ELF-1 (cell line): ENCODE measurements at regions not wholly inside any gene's neighbourhood (a gene's known extent, or its start where the extent isn't known, plus 50 kb on each side); places are given as distances from the start of the nearest gene placed in this dataset.
A peak's percentile ranks its signal among the peaks of the same experiment; 100 is the strongest.
"Not testable (repeated sequence)": the region's sequence is repeated elsewhere in the genome, so short reads cannot be mapped to it uniquely, and the experiment has no call there.

ENCODE experiments used
- DNase-seq: peaks from one replicate; pipeline ENCODE4 v3.0.0-alpha.2; 2016; ENCODE audit warnings: low read depth, low spot score

- no peak for DNase-seq
These were observed 160.4 kb upstream of the MAFB start for GRCh38 chr20:40849456-40849855.

DNA sequence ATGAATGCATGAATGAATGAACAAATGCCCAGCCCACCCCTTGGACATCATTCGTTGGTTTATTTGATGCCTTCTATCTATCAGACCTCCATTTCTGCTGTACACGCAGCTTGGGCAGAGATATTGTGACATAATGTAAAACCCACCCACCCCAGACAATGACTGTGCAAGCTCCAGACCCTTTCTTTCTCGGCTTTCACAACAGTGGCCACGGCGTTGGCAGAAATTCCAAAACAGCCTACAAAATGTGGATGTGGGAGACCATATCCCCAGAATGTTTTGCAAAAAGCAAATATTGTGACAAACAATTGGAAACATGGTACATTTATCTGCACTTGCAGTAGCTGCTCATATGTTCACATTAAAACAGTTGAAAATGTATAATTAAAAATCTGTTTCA is 162.0 kb upstream of the MAFB start:
- no peak for DNase-seq

- DNase-seq: no peak
These were observed 166.2 kb upstream of the MAFB start for GRCh38 chr20:40855269-40855668.

DNA sequence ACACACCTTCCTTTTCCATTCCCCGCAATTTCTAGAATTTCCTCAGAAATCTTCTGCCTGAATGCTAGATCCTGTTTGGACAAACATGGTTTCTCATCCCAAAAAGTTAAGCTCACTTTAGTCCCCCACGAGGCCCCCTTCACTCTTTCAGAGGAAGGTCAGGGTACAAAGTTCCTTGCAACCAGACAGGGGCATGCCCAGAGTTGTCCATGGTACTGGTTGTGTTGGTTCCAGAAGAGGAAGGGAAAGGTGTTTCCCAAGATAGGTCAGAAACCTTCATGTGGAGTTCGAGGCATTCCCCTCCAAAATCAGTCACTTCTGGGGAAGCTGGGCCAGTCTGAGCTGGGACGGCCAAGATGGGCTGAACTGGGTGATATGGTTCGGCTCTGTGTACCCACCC is 167.6 kb upstream of the MAFB start:
- DNase-seq: no peak

GRCh38 chr20:40860487-40860902 is 168.1 kb upstream of the TOP1 start:
- DNase-seq: peak; percentile 26

DNA sequence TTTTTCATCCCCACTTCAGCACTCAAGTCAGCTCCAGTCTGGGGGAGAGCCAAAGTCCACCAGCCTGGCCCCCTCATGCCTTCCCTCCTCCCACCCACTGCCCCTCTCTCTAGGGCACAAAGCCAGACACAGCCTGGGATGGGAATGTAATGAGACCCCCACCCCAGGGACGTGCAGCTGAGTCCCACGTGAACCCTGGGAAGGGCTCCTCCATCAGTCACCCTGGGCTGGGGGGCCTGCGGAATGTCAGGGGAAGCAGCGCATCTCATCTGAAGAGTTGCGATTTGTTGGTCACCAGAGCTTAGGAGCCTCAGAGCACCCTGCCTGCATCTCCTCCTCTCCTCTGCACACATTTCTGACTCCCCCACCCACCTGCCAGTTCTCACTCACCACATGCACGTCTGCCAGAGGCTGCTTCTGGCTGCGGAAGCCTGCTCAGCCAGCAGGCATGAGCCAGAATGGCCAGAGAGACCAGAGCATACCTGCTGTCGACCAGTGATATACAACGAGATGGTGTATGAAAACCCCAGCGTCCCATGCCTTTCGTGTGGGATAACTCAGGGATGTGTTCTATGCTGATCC is 167.1 kb upstream of the TOP1 start:
- DNase-seq: no peak

DNA sequence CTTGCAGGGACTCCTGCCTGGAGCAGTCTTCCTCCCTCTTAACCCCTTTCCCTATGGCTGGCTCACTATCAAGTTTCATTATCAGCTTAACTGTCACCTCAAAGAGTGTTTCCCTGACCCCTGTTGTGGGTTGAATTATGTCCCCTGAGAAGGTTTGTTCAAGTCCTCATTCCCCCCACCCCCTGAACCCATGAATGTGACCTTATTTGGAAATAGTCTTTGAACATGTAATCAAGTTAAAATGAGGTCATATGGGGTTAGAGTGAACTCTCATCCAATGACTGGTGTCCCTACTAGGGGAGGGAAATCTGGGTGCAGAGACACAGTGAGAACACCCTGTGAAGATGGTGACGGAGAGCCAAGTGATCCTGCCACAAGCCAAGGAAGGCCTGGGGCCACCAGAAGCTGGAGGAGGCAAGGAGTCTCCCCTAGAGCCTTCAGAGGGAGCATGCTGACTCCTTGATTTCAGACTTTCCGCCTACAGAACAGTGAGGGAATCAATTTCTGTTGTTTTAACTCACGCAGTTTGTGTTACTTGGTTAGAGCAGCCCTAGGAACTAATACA is 165.2 kb upstream of the TOP1 start:
- no peak for DNase-seq

DNA sequence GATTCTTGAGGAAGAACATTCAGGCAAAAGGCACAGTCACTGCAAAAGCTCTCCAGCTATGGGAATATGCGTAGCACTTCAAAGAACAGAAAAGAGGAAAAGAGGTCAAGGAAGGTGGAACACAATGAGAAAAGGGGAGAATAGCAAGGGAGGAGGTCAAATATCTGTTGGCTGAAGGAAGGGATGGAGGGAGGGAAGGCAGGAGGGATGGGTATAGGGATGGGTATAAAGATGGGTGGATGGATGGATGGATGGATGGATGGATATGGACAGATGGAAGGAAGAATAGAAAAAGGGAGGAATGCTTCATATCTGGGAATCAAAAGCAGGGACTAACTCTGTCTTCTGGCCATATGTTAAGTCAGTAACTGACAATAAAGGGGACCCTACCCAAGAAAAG is 164.2 kb upstream of the TOP1 start:
- no peak for DNase-seq

DNA sequence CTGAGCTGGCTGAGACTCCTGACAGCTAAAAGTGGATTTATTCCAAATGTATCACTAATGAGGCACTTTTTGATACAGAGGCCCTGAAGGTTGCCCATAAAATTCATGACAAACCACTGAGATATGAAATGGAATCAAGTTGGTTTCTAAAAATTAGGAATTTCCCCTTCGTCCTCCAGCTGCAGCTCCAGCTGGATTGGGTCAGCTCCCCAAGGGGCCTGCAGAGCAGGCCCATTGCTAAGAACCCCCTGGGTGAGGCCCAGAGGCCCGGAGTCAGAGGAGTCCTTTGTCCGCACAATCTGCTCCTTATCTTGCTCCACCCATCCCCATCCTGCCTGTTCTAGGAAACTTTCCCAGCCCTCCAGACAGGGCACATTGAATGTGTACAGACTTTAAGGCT is 163.5 kb upstream of the TOP1 start:
- no peak for DNase-seq

- no peak for DNase-seq
These were observed 162.6 kb upstream of the TOP1 start for GRCh38 chr20:40866056-40866455.

DNA sequence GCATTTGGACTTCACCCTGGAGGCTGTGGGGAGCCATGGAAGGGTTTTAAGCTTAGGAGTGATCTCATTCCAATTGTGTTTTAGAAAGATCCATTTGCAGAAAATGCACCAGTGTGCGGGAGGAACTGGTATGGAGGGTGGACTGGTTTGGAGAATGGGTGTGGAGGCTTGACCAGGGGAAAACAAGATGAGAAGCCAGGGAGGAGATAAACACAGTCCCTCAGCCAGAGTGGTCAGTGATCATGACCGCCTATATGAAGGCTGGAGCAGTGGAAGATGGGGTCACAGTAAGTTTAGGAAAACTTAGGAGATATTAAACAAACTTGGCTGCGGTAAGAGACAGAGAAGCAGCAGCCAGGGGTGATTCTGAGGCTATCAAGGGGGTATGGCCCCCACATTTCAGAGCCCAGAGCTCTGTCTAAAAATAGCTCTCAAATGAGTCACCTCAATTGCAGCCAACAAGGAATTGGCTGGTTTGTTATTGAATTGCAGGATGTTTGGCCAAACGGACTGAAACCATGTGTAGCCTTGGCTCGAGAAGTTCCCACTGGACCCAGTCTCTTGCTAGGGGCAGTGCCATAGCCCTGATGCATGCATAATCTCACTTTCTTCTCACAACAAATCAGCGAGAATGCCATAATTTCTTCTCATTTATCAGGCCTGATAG is 159.9 kb upstream of the TOP1 start:
- no peak for DNase-seq

GRCh38 chr20:40869218-40870147 is 159.1 kb upstream of the TOP1 start:
- peak; percentile 80 for DNase-seq

GRCh38 chr20:40875116-40876085 is 153.2 kb upstream of the TOP1 start:
- DNase-seq: no peak

DNA sequence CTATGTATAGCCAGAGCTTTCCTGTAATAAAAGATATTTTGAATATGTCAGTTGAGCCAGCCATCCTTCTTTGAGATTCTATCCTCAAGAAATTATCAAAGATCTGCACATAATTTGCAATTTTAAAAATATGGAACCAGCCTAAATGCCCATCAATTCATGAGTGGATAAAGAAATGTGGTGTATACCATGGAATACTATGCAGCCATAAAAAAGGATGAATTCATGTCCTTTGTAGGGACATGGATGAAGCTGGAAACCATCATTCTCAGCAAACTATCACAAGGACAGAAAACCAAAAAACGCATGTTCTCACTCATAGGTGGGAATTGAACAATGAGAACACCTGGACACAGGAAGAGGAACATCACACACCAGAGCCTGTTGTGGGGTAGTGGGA is 150.5 kb upstream of the TOP1 start:
- DNase-seq: not testable (repeated sequence)

DNA sequence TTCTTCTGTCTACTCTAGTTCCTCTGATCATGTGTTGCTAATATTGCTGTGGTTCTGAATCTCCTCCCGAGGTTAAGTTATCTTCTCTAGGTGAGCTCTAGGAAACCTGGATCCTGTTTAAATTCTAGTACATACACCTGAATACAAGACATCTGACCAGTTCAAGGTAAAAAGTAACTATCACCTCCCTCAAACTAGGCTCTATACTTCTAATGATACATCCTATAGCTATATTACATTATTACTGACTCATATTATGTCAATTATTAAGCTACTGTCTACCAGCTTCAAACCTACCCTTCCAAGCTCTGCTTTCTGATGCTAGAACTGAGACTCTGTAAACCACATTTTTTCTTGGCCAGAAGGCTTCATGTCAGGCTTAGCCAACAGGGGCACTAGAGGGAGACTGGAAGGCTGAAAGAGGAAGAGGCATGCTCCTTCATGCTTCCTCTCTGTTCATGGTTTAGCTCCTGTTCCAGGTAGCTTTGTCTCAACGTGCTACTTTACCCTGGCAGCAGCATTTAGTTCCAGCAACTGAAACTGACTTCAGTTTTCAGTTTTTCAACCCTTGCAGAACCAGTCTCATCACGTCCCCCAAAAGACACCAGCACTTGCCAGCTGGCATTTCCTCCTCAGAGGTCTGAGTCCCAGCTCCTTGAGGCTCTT is 148.4 kb upstream of the TOP1 start:
- no peak for DNase-seq

DNA sequence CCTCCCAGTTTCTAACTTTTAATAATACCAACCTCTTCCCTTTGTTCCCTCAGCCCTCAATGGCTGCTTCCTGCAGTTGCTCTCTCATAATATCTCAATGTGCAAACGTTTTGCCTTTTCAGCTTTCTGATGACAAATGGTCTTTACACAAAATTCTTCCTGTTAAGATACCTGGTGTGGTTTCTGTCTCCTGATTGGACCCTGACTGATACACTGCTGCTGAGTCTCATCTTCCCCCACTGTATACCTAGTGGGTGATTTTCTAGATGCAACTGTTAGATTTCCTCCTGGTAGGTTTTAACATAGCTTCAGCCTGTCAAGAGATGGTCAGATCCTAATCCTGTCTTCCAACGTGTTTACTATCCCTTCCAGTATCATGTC is 147.9 kb upstream of the TOP1 start:
- no peak for DNase-seq

DNA sequence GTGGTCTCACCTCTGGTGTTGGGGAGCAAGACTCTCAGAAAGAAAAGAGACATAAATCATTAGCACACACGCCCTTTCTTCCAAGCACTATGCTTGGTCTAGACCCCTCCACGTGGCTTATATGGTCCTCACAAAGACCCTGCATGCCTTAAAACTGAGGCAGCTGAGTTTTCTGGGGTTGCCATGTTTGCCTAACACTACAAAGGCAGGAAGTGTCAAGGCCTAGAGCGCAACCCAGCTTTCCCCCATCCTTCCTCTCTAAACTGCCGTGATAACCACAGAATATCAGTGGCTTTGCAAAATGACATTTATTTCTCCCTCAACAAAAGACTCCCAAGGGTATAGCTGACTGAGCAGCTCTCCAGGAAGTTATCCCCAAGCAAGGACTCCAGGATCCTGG is 146.5 kb upstream of the TOP1 start:
- DNase-seq: no peak

GRCh38 chr20:40883097-40883496 is 145.5 kb upstream of the TOP1 start:
- DNase-seq: no peak

DNA sequence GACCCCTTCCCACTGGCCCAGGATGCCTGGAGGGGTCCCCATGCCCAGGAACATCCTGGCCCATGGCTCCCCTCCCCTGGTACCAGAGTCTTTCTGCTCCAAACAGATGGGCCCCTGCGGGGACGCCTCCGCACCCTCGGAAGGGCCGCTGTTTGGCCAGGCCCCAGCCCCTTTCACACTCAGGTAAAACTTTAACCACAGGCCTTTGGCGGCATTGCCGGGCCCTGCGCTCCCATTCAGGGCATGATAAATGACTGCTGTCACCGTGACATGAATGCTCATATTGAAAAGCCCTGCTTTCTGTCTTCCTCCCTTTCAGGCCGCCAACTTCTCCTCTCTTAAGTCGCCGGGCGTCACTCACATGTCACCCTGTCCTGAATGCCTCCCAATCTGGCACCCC is 141.5 kb upstream of the TOP1 start:
- DNase-seq: no peak

DNA sequence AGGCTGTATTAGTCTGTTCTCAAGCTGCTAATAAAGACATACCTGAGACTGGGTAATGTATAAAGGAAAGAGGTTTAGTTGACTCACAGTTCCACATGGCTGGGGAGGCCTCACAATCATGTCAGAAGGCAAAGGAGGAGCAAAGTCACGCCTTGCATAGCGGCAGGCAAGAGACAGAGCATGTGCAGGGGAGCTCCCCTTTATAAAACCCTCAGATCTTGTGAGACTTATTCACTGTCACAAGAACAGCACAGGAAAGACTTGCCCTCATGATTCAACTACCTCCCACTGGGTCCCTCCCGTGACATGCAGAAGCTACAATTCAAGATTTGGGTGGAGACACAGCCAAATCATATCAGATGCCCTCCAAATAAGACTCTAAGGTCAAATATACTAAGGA is 139.4 kb upstream of the TOP1 start:
- DNase-seq: not testable (repeated sequence)

GRCh38 chr20:40890181-40890580 is 138.4 kb upstream of the TOP1 start:
- DNase-seq: no peak
